AG09309 (cell line): ENCODE measurements at regions not wholly inside any gene's neighbourhood (a gene's known extent, or its start where the extent isn't known, plus 50 kb on each side); places are given as distances from the start of the nearest gene placed in this dataset.

Experiments
- DNase-seq: peaks from one replicate; pipeline ENCODE4 v3.0.0-alpha.2; 2010; ENCODE audit warnings: low read depth
- H3K4me3 ChIP-seq: 2 replicates; pipeline ENCODE4 v1.5.1; 2011; ENCODE audit warnings: mild to moderate bottlenecking, low read depth, low read length, moderate library complexity; ENCODE audit not compliant: control insufficient read depth
- TF ChIP-seq, protein P1 (sequence below): IDR thresholded peaks from 2 replicates; pipeline ENCODE4 v1.5.1; 2011; ENCODE audit warnings: mild to moderate bottlenecking, low read depth, low read length, inconsistent platforms; ENCODE audit not compliant: insufficient read depth, control insufficient read depth; ENCODE audit errors: missing control alignments

DNA sequence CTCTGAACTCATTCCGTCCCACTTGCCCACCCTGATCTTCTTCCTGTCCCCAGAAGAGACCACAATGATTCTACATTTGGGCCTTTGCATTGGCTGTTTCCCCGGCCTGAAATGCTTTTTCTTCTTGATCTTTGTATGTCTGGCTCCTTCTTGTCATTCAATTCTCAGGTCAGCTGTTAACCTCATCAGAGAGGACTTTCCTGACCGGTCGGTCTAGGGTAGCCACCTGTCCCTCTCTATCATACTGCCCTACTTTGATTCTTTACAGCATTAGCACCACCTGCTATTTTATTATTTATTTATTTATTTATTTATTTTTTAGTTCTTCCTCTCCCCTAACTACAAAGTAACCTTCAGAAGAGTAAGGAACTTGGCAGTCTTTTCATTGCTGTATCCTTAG, 84.3 kb downstream of the DYRK2 start:
- H3K4me3 ChIP-seq, result no peak overlapping the region
- no peak for DNase-seq
- TF ChIP-seq, protein P1, sequence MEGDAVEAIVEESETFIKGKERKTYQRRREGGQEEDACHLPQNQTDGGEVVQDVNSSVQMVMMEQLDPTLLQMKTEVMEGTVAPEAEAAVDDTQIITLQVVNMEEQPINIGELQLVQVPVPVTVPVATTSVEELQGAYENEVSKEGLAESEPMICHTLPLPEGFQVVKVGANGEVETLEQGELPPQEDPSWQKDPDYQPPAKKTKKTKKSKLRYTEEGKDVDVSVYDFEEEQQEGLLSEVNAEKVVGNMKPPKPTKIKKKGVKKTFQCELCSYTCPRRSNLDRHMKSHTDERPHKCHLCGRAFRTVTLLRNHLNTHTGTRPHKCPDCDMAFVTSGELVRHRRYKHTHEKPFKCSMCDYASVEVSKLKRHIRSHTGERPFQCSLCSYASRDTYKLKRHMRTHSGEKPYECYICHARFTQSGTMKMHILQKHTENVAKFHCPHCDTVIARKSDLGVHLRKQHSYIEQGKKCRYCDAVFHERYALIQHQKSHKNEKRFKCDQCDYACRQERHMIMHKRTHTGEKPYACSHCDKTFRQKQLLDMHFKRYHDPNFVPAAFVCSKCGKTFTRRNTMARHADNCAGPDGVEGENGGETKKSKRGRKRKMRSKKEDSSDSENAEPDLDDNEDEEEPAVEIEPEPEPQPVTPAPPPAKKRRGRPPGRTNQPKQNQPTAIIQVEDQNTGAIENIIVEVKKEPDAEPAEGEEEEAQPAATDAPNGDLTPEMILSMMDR, result no peak

DNA sequence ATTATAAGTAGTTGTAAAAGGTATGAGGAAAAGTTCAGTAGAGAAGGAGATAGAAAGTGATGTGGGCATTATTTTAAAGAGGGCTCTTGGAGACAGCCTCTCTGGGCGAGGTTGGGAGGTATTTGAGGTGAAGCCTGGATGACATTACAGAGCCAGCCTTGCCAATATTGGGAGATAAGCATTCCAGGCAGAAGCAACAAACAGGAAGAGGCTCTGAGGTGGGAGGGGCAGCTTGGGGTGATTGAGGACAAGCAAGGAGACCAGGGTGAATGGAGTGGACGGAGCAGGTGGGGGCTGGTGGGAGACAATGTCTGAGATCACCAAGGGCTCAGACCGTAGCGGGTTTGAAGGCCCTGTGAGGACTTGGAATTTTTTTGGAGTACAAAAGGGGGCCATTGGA, 87.3 kb downstream of the DYRK2 start:
- no peak for DNase-seq
- TF ChIP-seq, protein P1, result no peak
- no peak overlapping the region for H3K4me3 ChIP-seq

DNA sequence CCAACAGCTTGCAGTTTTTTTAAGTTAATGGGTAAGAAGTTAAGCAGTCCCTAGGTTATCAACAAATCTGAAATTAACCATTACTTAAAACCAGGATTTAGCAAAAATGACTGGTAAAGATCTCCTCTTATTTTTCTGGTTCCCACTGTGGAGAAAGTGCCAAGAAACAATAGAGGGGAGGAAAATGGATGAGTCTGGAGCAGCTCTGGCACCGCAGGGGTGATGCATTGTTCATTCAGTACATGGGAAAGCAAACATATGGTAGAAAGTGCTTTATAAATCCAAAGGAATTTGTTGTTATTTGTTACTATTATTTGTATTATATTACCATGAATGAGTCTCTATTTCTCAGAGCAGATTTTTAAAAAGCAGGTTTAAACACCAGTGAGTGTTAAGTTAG, 92.2 kb downstream of the DYRK2 start:
- TF ChIP-seq, protein P1, result no peak
- DNase-seq, result no peak

DNA sequence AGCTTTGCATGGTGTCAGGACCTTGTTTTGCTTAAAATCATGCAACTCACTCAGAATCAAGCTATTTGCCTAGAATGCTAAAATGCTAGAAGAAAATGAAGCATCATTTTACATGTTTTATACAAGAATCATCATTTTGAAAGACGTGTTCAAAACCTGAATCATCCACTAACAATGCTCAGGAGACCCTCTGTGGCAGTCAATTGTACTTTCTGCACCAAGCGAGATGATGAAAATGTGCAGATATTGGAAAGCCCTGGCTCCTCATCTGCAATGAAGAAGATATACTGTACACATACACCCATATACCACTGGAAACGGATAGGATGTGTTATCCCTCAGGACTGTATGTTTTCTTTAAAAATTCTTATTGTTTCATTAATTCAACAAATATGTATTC, 92.7 kb downstream of the DYRK2 start:
- DNase-seq, result no peak
- no peak overlapping the region for H3K4me3 ChIP-seq
- TF ChIP-seq, protein P1, result no peak

More for the DNA sequence above, 92.2 kb downstream of the DYRK2 start:
- H3K4me3 ChIP-seq, result no peak overlapping the region

DNA sequence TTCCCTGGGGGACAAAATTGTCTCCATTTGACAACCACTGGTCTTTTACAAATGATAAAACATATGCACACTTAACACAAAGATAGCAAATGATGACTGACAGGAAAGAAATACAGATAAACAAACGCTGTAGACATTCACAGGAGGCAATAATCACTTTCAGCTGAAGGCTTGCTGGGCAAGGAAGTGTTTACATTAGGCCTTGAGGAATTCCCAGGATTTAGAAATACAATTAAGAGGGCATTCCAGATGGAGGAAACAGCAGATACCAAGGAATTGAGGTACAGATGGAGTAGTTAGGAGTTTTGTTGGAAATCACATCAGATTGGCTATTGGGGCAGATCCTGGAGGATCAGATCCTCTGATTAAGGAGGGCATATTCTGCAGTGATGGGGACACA, 93.9 kb downstream of the DYRK2 start:
- DNase-seq, result no peak
- H3K4me3 ChIP-seq, result no peak overlapping the region
- TF ChIP-seq, protein P1, result no peak

DNA sequence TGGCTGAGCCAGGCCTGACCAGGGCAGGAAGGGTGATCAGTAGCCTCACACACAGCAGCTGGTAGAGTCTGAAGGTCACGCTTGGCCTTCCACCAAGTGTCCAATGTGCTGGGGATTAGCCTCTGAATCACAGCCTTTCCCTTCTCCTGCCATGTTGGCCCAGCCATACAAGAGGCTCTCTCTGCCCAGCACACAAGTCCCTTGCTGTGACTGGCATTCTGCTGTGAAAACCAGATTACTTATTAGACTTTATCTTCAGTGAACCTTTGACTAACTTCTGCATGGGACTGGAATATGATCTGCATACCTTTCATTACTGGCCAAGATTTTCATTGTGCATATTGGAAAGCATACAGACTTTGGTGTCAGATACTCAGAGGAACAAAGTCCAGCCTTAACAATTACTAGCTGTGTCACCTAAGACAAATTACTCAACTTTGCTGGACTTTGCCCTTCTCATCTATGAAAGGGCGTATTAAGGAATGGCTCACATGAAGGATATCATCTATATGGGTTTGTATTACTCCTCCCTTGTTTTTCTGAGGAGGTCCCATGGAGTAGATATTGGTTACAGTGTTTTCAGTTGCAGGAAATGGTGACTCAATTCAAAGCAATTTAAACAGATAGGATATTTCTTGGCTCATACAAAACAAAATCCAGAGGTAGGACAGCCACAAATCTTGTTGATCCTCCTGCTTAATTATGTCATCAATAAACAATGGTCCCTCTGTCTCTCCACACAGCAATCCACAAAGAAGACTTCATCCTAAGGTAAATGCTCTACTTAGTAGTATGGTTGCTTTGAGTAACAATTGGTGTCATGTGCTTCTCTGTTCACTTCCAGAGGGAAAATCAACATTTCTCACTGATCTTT, 99.6 kb downstream of the DYRK2 start:
- no peak overlapping the region for H3K4me3 ChIP-seq
- no peak for DNase-seq
- TF ChIP-seq, protein P1, result no peak
